KBM-7 (cell line): ENCODE measurements at regions not wholly inside any gene's neighbourhood (a gene's known extent, or its start where the extent isn't known, plus 50 kb on each side); places are given as distances from the start of the nearest gene placed in this dataset.
"Not testable (repeated sequence)": the region's sequence is repeated elsewhere in the genome, so short reads cannot be mapped to it uniquely, and the experiment has no call there.

Experiments
- DNase-seq: peaks from one replicate; pipeline ENCODE4 v3.0.0-alpha.2; 2015
- in situ Hi-C: fragments of 300-500 bp; cut with MboI; formaldehyde crosslinking; loops from 2 replicates; pipeline ENCODE4 v1.14.3; 2020; ENCODE audit warnings: low sequenced_read_pairs, low pct_unique_long_range_greater_than_20kb, mixed read lengths

DNA sequence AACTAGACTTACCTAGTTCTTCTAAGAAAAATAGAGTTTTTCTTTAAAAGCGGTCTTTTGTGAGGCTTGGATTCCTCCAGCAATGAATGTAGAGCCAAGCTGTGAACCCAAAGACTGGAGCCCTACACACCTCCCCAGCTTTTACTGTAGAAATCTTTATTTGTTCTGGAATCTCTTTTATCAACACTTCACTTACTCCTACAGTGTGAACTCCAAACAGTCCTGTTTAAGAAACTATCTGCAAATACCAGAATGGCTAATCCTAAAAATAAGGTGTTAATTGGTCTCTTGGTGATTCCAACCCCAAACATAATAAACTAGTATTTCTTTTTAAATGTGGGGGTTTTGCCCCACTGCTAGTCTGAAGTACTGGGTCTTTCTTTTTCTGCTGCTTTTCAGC lies 103.9 kb downstream of the ENC1 start:
- in situ Hi-C loops: no loop called here
- no peak for DNase-seq

DNA sequence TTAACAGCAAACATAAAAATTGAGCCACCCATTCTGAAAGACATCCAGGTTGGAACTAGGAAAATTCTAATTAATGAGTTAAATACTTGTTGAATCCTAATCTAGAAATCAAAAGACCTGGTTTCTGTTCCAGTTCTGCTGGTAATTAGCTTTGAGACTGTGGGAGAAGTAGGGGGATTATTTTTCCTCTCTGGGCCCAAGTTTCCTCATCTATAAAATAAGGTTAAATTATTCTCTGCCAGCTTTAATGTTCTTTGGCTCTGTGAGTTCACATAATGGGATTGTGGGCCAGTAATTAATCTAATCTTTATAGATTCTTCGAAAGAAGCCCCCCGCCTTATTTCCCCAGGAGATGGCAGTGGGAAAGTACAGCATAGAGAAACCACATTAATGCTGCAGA lies 104.6 kb downstream of the ENC1 start:
- in situ Hi-C loops: no loop called here
- DNase-seq: no peak

DNA sequence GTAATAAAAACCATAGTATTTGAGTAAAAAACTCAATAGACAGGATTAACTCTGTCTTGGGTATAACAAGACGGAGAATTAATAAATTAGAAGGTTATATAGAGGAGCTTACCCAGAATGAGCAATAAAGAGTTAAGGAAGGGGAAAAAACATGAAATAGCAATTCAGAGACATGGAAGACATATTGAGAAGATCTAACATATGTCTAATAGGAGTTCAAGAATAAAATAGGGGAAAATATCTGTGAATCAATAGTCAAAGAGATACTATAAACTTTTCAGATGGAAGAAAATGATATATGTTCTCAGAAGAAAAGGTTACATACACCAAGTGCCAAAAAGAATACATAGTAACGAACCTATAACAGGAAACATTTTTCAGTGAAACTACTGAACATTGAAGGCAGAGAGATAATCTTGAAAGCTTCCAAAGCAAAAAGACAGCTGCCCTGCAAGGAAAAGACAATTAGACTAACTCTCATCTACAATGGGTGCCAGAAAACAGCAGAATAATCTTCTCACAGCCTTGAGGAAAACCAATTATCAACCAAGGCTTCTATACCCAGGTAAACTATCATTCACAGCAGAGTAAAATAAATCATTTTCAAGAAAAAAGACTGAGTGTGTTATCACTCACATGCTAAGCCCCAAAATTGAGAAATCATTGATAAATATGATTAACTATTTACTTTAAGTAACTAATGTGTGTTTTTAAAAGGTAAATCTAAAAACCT lies 106.0 kb downstream of the ENC1 start:
- in situ Hi-C loops: no loop called here
- no peak for DNase-seq

DNA sequence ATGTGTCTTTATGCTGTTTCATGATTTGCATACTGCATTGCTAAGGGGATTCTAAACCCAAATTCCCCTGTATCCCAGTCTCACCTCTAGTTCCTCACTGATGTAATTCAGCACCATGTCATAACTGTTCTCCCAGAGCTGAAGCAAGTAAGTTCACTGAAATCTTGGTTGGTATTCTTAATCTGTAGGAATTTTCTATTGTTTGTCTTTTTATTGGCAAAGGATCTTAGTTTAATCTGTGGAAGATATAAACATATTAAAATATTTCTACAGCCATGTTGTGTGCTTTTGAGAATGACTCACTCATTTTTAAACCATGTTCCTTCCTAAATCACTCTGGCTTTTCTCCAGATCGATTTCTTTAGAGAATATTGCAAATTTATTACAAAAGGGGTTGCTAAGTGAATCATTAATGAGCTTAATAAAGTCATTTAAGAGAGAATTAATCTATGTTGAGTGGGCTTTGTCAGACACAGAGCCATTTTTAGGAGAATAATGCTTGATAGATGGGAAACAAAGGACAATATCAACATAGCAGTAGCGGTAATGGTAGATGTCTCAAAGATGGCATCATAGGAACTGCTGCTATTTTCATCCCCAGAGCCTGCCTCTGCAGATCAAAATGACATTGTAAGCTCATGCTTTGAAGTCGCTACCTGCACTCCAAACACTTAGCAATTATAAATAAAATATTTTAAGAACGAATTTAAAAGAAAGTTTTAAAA lies 110.0 kb downstream of the ENC1 start:
- no peak for DNase-seq
- in situ Hi-C loops: no loop called here

DNA sequence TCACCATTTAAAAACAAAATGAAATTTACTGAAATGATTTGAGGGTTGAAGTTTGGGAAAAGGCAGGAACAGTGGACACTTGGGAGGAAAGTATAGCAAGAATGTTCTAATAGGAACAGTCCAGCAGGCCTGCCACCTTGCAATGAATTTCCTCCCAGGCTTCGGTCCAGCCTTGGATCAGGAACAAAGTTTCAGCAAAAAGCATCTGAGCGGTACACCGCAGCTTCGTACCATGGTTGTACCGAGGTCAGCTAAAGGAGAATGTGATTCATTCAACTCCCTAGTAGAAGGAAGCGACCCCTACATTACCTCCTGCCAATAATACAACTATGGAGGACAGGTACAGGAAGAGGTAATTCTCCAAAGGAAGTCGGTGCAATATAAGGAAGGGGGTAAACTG lies 111.4 kb downstream of the ENC1 start:
- no peak for DNase-seq
- in situ Hi-C loops: no loop called here

DNA sequence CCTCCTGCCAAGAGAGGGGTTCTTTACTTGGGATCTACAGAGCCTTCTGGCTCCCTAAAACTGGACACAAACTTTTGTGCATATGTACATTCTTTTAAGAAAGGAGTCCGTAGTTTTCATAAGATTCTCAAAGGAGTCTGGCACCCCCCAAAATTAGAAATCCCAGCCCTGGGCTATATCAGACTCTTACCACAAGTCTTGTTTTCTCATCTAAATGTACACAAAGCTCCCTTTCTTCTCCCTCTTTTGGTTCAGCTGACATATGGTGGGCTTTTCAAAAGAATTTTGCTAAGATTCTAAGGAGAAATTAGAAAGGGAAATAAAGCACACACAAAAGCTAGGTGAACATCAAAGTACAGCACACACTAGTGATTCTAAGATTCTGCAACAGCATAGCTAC lies 114.4 kb downstream of the ENC1 start:
- in situ Hi-C loops: no loop called here
- DNase-seq: no peak

DNA sequence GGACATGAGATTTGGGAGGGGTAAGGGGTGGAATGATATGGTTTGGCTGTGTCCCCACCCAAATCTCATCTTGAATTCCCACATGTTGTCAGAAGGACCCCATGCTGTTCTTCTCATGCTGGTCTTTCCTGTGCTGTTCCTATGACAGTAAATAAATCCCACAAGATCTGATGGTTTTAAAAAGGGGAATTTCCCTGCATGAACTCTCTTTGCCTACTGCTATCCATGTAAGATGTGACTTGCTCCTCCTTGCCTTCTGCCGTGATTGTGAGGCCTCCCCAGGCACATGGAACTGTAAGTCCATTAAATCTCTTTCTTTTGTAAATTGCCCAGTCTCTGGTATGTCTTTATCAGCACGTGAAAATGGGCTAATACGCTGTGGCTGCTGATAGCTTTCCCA lies 115.8 kb downstream of the ENC1 start:
- DNase-seq, in situ Hi-C loops: not testable (repeated sequence)

DNA sequence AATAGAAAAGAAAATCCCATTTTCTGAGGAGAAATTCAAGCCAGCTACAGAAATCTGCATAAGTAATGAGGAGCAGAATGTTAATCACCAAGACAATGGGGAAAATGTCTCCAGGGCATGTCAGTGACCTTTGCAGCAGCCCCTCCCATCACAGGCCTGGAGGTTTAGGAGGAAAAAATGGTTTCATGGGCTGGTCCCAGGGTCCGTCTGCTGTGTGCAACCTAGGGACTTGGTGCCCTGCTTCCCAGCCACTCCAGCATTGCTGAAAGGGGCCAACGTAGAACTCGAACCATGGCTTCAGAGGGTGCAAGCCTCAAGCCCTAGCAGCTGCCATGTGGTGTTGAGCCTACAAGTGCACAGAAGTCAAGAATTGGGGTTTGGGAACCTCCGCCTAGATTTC lies 116.8 kb downstream of the ENC1 start:
- in situ Hi-C loops, DNase-seq: not testable (repeated sequence)

DNA sequence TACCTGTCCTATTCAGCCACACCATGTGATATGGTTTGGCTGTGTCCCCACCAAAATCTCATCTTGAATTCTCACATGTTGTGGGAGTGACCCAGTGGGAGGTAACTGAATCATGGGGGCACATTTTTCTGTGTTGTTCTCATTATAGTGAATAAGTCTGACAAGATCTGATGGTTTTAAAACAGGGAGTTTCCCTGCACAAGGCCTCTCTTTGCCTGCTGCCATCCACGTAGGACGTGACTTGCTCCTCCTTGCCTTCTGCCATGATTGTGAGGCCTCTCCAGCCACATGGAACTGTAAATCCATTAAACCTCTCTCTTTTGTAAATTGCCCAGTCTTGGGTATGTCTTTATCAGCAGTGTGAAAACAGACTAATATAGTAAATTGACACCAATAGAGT lies 117.7 kb downstream of the ENC1 start:
- in situ Hi-C loops, DNase-seq: not testable (repeated sequence)

DNA sequence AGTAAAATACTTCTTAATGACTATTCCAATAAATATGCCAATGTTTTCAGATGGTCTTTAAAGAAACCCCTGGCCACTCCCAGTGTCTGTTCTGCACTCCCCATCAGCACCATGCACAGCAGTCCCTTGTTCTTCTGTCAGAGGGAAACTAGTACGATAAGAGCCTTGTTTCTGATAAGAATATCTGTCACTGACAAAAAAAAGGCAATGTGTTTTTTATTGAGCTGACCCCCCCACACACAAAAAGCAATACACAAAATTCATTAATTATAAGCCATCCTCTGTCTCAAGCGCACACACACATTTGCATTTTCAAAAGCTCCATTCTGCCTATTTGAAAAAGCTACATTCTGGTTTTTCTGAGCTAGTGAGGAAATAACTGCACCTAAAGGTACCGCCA lies 119.1 kb downstream of the ENC1 start:
- no peak for DNase-seq
- in situ Hi-C loops: no loop called here

DNA sequence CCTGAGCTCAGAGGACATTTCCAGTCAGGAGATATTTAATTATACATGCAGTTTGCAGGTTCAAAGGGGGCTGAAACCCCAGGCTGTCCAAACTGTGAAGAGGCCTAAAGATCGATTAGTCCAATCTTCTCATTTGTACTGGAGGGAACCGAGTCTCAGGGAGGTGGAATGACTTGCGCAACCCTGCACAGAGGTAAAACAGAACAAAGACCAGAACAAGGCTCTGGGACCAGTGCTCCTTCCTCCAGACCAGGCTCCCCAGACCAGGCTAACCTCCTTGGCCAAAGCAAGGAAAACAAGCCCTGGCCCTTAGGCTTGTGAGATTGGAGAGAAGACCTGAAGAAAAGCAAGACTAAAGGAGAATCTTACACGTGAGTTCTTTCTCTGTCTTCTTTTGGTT lies 120.8 kb downstream of the ENC1 start:
- no peak for DNase-seq
- in situ Hi-C loops: no loop called here

DNA sequence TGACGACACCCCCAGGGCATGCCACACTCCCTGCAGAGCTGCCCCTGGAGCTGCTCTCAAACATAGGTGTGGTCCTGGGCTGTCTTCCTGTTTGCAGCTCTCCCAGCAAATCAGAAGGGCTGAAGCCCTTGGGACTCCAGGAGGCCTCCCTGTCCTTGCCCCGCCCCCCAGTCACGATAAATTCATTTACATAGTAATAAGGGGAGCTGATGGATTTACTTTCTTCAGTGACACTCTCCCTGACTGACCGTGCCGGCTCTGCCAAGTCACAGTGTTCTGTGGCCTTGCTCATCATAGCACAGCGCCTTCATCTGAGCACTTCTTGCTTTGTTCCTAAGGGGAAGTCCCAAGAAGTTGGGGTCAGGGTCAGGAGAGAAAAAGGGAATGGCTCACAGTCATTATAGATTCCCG lies 121.4 kb downstream of the ENC1 start:
- DNase-seq: no peak
- in situ Hi-C loops: no loop called here

DNA sequence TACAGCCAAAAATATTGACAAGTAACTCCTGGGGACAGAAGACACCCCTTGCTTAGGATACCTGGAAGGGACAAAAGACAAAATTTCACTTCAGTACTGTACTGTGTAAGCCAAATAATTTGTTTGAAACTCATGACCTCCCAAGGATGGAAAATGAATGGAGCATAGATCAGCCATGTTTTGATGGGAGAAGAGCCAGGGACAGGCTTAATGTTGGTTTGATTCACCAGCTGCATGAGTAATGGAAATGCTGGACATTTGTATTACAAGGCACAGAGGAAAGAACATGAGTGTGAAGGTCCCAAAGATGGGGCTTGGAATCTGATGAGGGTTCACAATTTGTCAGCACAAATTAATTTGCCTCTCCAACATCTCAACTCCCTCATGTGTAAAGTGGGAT lies 122.8 kb downstream of the ENC1 start:
- in situ Hi-C loops: no loop called here

DNA sequence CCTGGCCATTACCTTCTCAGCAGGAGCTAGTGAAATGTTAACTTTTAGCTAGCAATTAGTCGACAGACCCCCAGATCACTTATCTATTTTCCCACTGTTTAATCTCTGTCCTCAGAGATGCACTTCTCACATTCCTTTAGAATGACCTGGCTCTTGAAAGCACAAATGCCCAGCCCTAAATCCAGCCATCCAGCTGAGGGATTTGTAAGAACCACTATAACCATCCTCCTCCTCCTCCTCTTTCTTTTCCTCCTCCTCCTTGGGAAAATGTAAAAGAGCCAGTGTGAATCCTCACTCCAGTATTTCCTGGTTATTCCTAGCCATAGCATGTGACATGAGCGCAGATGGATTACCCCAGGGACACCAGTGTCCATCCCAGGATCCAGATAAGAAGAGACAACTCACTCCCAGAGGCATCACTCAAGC lies 124.3 kb downstream of the ENC1 start:
- in situ Hi-C loops: no loop called here
- DNase-seq: no peak

More for the DNA sequence above, 122.8 kb downstream of the ENC1 start:
- DNase-seq: no peak

DNA sequence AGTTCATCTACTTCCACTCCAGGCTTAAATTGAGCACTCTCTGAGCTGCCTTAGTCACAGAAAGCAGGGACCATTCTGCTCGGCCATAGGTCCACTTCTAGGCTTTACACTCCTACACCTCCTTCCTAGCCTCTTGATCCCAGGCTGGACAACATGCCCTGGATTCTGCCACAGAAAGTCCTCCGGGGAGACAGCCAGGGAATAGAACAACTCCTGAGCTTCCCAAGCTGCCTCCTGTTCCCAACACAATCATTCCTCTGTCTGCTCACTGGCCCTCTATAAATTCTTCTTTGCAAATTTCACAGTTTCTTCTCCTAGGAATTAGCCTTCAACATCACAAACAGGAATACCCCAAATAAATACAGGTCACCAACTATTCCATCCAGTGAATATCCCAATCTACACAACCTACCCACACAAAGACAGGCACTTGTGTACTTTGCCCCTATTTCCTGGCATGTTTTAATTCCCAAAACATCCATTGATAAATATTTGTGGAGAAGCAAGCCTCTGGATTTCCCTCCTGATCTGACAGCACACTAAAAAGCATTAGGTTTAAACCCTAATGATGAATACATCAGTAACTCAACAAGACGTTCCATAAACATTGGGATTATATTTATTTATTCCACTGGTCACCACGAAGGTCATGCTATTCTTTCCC lies 125.5 kb downstream of the ENC1 start:
- no peak for DNase-seq
- in situ Hi-C loops: no loop called here

DNA sequence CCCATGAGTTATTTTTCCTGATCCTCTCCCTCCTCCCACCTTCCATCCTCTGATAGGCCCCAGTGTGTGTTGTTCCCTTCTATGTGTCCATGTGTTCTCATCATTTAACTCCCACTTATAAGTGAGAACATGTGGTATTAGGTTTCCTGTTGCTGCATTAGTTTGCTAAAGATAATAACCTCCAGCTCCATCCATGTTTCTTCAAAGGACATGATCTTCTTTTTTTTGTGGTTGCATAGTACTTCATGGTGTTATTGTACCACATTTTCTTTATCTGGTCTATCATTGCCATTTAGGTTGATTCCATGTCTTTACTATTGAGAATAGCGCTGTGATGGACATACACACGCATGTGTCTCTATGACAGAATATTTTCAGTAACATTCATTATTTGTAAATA lies 128.8 kb downstream of the ENC1 start:
- in situ Hi-C loops, DNase-seq: not testable (repeated sequence)

DNA sequence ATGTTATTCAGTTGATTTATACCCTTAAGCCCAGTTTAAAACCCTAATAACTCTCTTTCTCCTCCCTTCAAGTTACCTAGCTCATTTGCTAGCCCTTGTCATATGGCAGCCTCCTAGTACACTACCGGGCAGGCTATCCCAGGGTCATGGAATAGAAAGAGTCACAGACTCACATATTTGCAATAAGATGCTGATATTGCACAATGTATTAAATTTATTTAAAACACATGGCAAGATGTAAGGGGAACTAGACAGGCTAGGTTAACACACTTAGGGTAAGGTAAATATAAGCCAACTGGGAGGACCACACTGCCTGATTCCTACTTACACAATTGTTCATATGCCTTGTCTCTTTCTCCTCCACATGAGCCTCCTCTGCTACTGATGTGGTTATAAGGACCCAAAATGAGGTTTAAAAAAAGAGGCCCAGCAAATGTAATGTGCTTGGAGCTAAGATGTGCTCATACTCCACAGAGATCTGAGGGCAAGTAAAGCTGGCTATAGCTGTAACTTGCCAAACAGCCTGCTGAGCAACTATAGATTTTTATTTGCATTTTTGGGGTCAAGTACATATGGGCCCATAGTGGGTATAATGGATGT lies 130.0 kb downstream of the ENC1 start:
- DNase-seq: no peak
- in situ Hi-C loops: no loop called here

DNA sequence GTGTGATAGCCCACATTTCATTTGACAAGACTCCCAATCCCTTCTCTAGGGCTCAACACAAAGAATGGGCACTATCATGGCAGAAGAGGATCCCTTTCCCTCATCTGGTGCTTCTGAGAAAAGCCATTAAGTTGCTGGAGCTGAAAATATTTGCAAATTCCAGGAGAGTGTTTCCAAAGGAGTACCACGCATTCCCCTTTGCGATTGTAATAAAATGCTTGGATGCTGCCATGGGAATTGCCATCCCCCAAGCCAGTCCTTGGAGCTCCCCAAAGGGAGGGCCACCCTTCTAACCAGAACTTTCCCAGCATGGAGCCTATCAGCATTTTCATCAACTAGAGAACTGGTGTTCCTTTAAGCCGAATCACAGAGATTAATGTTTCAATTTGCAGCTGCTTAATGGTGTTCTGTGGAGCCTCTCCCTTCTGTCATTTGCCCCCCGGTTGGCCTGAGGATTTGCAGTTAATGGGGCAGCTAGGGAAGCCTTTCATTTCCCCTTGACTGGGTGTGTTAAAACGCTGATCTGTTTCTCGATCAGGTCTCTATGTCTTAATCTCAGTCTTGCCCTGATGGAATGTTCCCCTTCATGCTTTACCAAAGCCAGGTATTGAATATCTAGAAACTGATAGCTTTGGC lies 133.0 kb downstream of the ENC1 start:
- in situ Hi-C loops: no loop called here
- DNase-seq: no peak

DNA sequence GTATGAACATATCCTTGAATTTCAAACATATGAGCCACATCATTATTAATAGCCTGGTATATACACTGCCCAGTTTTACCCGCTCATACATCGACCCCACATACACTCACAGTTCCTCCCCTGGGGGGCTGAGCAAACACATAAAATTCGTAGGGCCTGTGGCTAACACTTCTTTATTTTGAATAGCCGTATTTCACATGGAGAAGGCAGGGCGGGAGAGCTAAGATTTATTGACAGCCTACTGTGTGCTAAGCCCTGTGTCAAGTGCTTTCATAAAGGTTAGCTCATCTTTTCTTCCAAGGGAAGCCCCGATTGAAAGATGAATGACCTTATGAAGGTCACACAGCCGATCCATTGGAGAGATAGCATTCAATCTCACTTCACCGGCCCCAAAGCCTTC lies 134.4 kb downstream of the ENC1 start:
- no peak for DNase-seq
- in situ Hi-C loops: no loop called here

DNA sequence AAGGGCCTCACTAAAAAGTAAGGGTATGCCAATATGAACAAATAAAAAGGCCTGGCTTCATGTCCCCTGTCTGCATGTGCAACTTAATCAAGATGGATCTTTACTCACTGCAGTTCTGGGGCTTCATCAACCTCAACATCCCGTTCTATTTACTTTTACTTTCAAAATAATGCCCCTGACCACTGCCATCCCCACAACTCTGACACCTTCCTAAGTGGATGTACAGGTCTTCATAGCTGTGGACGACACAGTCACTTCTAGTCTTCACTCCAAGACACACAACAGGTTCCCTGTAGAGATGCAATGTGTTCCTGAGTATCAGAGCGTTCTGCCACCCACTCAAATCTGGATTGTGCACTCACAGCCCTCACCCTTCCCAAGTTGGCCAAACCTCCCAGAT lies 136.1 kb downstream of the ENC1 start:
- in situ Hi-C loops: no loop called here
- no peak for DNase-seq
